SK-N-SH (cell line): ENCODE measurements at regions not wholly inside any gene's neighbourhood (a gene's known extent, or its start where the extent isn't known, plus 50 kb on each side); places are given as distances from the start of the nearest gene placed in this dataset.

ENCODE experiments used
- CTCF ChIA-PET: fragments of 300-600, 350-600 bp; formaldehyde crosslinking; extraction: SDS; loops from one replicate; lab custom pipeline; 2021; lab: Yijun Ruan, JAX
- POLR2A ChIA-PET: fragments of 350-600 bp; sonication (Branson Sonifier 250); formaldehyde crosslinking; extraction: SDS; loops from one replicate; lab custom pipeline; 2020; ENCODE audit warnings: antibody characterized with exemption, inconsistent platforms; lab: Yijun Ruan, JAX
- DNase-seq: peaks from one replicate; pipeline ENCODE4 v3.0.0; 2012
- H2AFZ ChIP-seq: fragments of 200-600 bp; sonication (generic); 2 replicates; pipeline ENCODE4 v1.8.1; 2016; ENCODE audit warnings: antibody characterized with exemption, mild to moderate bottlenecking, low read depth
- H3F3A ChIP-seq: fragments of 200-600 bp; sonication (generic); replicated peaks from 2 replicates; pipeline ENCODE3; 2016; ENCODE audit warnings: antibody characterized with exemption, mild to moderate bottlenecking; ENCODE audit not compliant: insufficient read depth
- H3K27ac ChIP-seq, 2 experiments: fragments of 200-500 bp in 1 of 2; fragments of 200-600 bp in 1 of 2; sonication (Bioruptor generic) in 1 of 2; sonication (generic), shearing (Covaris generic) in 1 of 2; 2 replicates each; pipeline versions ENCODE4 v1.5.1 to v1.6.1; 2014 to 2016; ENCODE audit warnings: low read depth in 2 of 2, inconsistent platforms in 1 of 2, low read length in 1 of 2, mild to moderate bottlenecking in 1 of 2, mixed read lengths in 1 of 2
- H3K27me3 ChIP-seq: fragments of 200-600 bp; sonication (generic), shearing (Covaris generic); 2 replicates; pipeline ENCODE4 v1.6.1; 2016; ENCODE audit warnings: mixed run types; ENCODE audit not compliant: insufficient read depth
- H3K36me3 ChIP-seq, 2 experiments: fragments of 200-500 bp in 1 of 2; fragments of 200-600 bp in 1 of 2; sonication (Bioruptor generic) in 1 of 2; sonication (generic) in 1 of 2; replicated peaks in 1 of 2; 2 replicates each; pipeline versions ENCODE3 to v1.5.1; 2014 to 2016; ENCODE audit warnings: low read length in 1 of 2, mild to moderate bottlenecking in 1 of 2; ENCODE audit not compliant: insufficient read depth in 2 of 2, control insufficient read depth in 1 of 2
- H3K4me1 ChIP-seq, 2 experiments: fragments of 200-500 bp in 1 of 2; fragments of 200-600 bp in 1 of 2; sonication (Bioruptor generic) in 1 of 2; sonication (generic), shearing (Covaris generic) in 1 of 2; 2 replicates each; pipeline versions ENCODE4 v1.5.1 to v1.6.1; 2014 to 2016; ENCODE audit warnings: low read depth in 1 of 2, low read length in 1 of 2, mixed run types in 1 of 2; ENCODE audit not compliant: insufficient read depth in 2 of 2, control insufficient read depth in 1 of 2
- H3K4me2 ChIP-seq: fragments of 200-600 bp; sonication (generic), shearing (Covaris generic); 2 replicates; pipeline ENCODE4 v1.6.1; 2017; ENCODE audit warnings: mixed run types
- H3K4me3 ChIP-seq, 2 experiments: fragments of 200-500 bp in 1 of 2; fragments of 200-600 bp in 1 of 2; sonication (Bioruptor generic) in 1 of 2; sonication (generic), shearing (Covaris generic) in 1 of 2; 2 replicates each; pipeline versions ENCODE4 v1.5.1 to v1.8.1; 2014 to 2016; ENCODE audit warnings: low read depth in 2 of 2, inconsistent platforms in 1 of 2, low read length in 1 of 2, mild to moderate bottlenecking in 1 of 2, mixed read lengths in 1 of 2, moderate library complexity in 1 of 2
- H3K79me2 ChIP-seq: fragments of 200-600 bp; sonication (generic); 2 replicates; pipeline ENCODE4 v1.8.1; 2017; ENCODE audit warnings: mild to moderate bottlenecking; ENCODE audit not compliant: insufficient read depth
- H3K9ac ChIP-seq: fragments of 200-600 bp; sonication (generic); 2 replicates; pipeline ENCODE4 v1.6.1; 2017; ENCODE audit warnings: mixed run types
- H3K9me2 ChIP-seq: fragments of 200-600 bp; sonication (generic); 2 replicates; pipeline ENCODE4 v1.6.1; 2017; ENCODE audit warnings: mixed run types
- H3K9me3 ChIP-seq: fragments of 200-600 bp; sonication (generic); 2 replicates; pipeline ENCODE4 v1.6.1; 2017; ENCODE audit warnings: mixed run types, mild to moderate bottlenecking, moderate library complexity
- H4K20me1 ChIP-seq: fragments of 200-600 bp; sonication (generic); 2 replicates; pipeline ENCODE4 v1.6.1; 2017; ENCODE audit warnings: mild to moderate bottlenecking, mixed run types; ENCODE audit not compliant: insufficient read depth
- CHD2 ChIP-seq: fragments of 150-350 bp; IDR thresholded peaks from 2 replicates; pipeline ENCODE4 v1.6.1; 2018; ENCODE audit warnings: low read length; ENCODE audit not compliant: partially characterized antibody
- ELF1 ChIP-seq: IDR thresholded peaks from 2 replicates; pipeline ENCODE4 v1.4.0; 2012
- EP300 ChIP-seq, 2 experiments: IDR thresholded peaks; 2 replicates each; pipeline versions ENCODE4 v1.4.0 to v1.6.1; 2012; ENCODE audit warnings: borderline replicate concordance in 1 of 2, low read depth in 1 of 2, low read length in 1 of 2
- EZH2phosphoT487 ChIP-seq: fragments of 200-600 bp; sonication (generic); IDR thresholded peaks from 2 replicates; pipeline ENCODE4 v1.6.1; 2017; ENCODE audit warnings: low read depth, mixed run types, mild to moderate bottlenecking, antibody characterized with exemption, moderate library complexity, borderline replicate concordance
- FOXJ3 ChIP-seq: sonication (generic); formaldehyde crosslinking; IDR thresholded peaks from 2 replicates; pipeline ENCODE4 v1.5.1; 2020; ENCODE audit warnings: mild to moderate bottlenecking, missing genetic modification reagents
- GATA2 ChIP-seq: sonication (generic); formaldehyde crosslinking; IDR thresholded peaks from 2 replicates; pipeline ENCODE4 v1.5.0; 2020; ENCODE audit warnings: mild to moderate bottlenecking, missing genetic modification reagents
- NRF1 ChIP-seq: IDR thresholded peaks from 2 replicates; pipeline ENCODE4 v1.6.1; 2012; ENCODE audit warnings: low read depth, mild to moderate bottlenecking, low read length
- RAD21 ChIP-seq: IDR thresholded peaks from 2 replicates; pipeline ENCODE4 v1.6.1; 2012; ENCODE audit warnings: mild to moderate bottlenecking, low read length
- RCOR1 ChIP-seq: fragments of 150-350 bp; IDR thresholded peaks from 2 replicates; pipeline ENCODE4 v1.6.1; 2017; ENCODE audit warnings: antibody characterized with exemption, low read length
- RXRA ChIP-seq: IDR thresholded peaks from 2 replicates; pipeline ENCODE4 v1.4.0; 2012; ENCODE audit warnings: low read depth, mild to moderate bottlenecking, borderline replicate concordance
- SIN3A ChIP-seq: IDR thresholded peaks from 2 replicates; pipeline ENCODE4 v1.6.1; 2012; ENCODE audit warnings: low read depth, mild to moderate bottlenecking, low read length, moderate library complexity, borderline replicate concordance
- SMC3 ChIP-seq: IDR thresholded peaks from 2 replicates; pipeline ENCODE4 v1.6.1; 2012; ENCODE audit warnings: low read depth, low read length, improper control_type of control experiment
- TCF12 ChIP-seq: IDR thresholded peaks from 2 replicates; pipeline ENCODE4 v1.4.0; 2012
- WGBS: methylation state at CpG from one replicate; pipeline ENCODE4 v1.1.6; 2017; ENCODE audit warnings: low lambda C conversion rate; 5-methylcytosine and 5-hydroxymethylcytosine counted together
- TF ChIP-seq, protein P1 (sequence below): IDR thresholded peaks from 2 replicates; pipeline ENCODE4 v1.4.0; 2012; ENCODE audit warnings: low read depth
- TF ChIP-seq, protein P2 (sequence below): fragments of 150-350 bp; IDR thresholded peaks from 2 replicates; pipeline ENCODE4 v1.6.1; 2017; ENCODE audit warnings: antibody characterized with exemption, low read length, low read depth, borderline replicate concordance
- TF ChIP-seq, protein P3 (sequence below): IDR thresholded peaks from 2 replicates; pipeline ENCODE4 v1.4.0; 2012; ENCODE audit warnings: low read depth, borderline replicate concordance
- TF ChIP-seq, protein P4 (sequence below): IDR thresholded peaks from 2 replicates; pipeline ENCODE4 v1.4.0; 2012; ENCODE audit warnings: low read depth, borderline replicate concordance
- TF ChIP-seq, protein P5 (sequence below): fragments of 200-600 bp; sonication (generic); IDR thresholded peaks from 2 replicates; pipeline ENCODE4 v1.6.1; 2017; ENCODE audit warnings: antibody characterized with exemption, mild to moderate bottlenecking, moderate library complexity
- TF ChIP-seq, protein P6 (sequence below): IDR thresholded peaks from 2 replicates; pipeline ENCODE4; 2012

DNA sequence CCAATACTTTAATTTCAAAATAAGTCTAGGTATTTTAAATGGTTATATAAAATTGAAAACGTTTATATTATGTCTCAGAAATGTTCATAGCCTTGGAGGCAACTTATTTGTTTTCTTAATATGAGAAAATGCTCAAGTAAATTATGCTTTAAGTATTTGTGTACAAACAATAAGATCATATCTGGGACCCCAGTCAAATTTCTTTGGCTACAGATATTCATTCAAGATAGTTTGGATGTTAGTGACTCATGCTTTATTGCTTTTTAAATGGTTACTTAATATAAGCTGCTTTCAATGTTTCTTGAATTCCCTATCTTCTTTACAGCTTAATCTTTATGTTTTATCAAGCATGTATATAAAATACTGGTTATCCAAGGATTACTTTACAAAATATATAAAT, 291.3 kb downstream of the KCNC2 start:
- Histone ChIP-seq H3K9ac (no peak overlapping the region), H3F3A (no peaks in the 10 kb centered on the region), H4K20me1 (no peaks in the 10 kb centered on the region), H3K9me3 (no peaks in the 10 kb centered on the region), H3K27ac (no peak overlapping the region), H3K27me3 (no peaks in the 10 kb centered on the region), H3K4me3 (no peak overlapping the region), H2AFZ (no peak overlapping the region), H3K36me3 (no peaks in the 10 kb centered on the region), H3K4me2 (no peak overlapping the region), H3K79me2 (no peaks in the 10 kb centered on the region), H3K9me2 (no peaks in the 10 kb centered on the region), H3K4me1 (no peaks in the 10 kb centered on the region)
- TF ChIP-seq RXRA = no peak
- TF ChIP-seq, protein P1, sequence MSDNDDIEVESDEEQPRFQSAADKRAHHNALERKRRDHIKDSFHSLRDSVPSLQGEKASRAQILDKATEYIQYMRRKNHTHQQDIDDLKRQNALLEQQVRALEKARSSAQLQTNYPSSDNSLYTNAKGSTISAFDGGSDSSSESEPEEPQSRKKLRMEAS = no peak
- no peak for TF ChIP-seq RAD21
- TF ChIP-seq EP300 (IDR thresholded peaks at IDR 0.05; ENCODE audit: borderline replicate concordance in 1 of 2, low read depth in 1 of 2, low read length in 1 of 2) = no peak
- TF ChIP-seq, protein P2, sequence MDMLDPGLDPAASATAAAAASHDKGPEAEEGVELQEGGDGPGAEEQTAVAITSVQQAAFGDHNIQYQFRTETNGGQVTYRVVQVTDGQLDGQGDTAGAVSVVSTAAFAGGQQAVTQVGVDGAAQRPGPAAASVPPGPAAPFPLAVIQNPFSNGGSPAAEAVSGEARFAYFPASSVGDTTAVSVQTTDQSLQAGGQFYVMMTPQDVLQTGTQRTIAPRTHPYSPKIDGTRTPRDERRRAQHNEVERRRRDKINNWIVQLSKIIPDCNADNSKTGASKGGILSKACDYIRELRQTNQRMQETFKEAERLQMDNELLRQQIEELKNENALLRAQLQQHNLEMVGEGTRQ = no peak
- TF ChIP-seq, protein P3, sequence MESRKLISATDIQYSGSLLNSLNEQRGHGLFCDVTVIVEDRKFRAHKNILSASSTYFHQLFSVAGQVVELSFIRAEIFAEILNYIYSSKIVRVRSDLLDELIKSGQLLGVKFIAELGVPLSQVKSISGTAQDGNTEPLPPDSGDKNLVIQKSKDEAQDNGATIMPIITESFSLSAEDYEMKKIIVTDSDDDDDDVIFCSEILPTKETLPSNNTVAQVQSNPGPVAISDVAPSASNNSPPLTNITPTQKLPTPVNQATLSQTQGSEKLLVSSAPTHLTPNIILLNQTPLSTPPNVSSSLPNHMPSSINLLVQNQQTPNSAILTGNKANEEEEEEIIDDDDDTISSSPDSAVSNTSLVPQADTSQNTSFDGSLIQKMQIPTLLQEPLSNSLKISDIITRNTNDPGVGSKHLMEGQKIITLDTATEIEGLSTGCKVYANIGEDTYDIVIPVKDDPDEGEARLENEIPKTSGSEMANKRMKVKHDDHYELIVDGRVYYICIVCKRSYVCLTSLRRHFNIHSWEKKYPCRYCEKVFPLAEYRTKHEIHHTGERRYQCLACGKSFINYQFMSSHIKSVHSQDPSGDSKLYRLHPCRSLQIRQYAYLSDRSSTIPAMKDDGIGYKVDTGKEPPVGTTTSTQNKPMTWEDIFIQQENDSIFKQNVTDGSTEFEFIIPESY = no peak
- TF ChIP-seq RCOR1 = no peak
- no peak for TF ChIP-seq NRF1
- no peak for TF ChIP-seq SMC3
- no peak for TF ChIP-seq EZH2phosphoT487
- TF ChIP-seq, protein P4, sequence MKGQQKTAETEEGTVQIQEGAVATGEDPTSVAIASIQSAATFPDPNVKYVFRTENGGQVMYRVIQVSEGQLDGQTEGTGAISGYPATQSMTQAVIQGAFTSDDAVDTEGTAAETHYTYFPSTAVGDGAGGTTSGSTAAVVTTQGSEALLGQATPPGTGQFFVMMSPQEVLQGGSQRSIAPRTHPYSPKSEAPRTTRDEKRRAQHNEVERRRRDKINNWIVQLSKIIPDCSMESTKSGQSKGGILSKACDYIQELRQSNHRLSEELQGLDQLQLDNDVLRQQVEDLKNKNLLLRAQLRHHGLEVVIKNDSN = no peak
- DNase-seq = no peak
- POLR2A ChIA-PET = no interaction called here
- CTCF ChIA-PET = interaction anchor here (1.2 kb wide), 1 partner anchor 12 kb away, joined by 4 read pairs; no protein-coding TSS in a partner anchor
- WGBS = 2% methylated on average over 1 of the region's 1 CpG

DNA sequence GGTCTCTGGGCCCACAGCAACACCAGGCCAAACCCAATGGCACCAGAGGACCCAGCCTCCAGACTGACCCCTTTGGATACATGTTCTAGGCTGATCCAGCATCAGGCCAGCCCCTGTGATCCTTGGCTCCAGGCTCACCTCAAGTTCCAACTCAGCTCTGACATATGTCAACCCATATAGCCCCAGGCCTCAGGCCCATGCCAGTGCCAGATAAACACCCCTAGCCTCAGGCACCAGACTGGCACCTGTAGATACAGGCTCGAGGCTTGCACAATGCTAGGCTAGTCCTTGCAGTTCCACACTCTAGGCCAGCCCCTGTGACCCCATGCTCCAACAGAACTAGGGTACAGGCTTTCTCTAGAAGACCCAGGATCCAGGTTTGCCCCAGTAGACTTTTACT, 287.5 kb downstream of the KCNC2 start:
- Histone ChIP-seq H4K20me1 (no peaks in the 10 kb centered on the region), H3K9me3 (no peaks in the 10 kb centered on the region), H3F3A (no peaks in the 10 kb centered on the region), H3K4me1 (no peaks in the 10 kb centered on the region), H3K27me3 (no peaks in the 10 kb centered on the region), H3K27ac (no peak overlapping the region), H3K9me2 (no peaks in the 10 kb centered on the region), H3K4me2 (no peak overlapping the region), H3K79me2 (no peaks in the 10 kb centered on the region), H3K36me3 (no peaks in the 10 kb centered on the region), H2AFZ (no peak overlapping the region), H3K9ac (no peak overlapping the region), H3K4me3 (no peak overlapping the region)
- CTCF ChIA-PET = no interaction called here
- POLR2A ChIA-PET = no interaction called here
- WGBS = 0% methylated on average over 1 of the region's 1 CpG
- DNase-seq = no peak
- TF ChIP-seq, protein P5, sequence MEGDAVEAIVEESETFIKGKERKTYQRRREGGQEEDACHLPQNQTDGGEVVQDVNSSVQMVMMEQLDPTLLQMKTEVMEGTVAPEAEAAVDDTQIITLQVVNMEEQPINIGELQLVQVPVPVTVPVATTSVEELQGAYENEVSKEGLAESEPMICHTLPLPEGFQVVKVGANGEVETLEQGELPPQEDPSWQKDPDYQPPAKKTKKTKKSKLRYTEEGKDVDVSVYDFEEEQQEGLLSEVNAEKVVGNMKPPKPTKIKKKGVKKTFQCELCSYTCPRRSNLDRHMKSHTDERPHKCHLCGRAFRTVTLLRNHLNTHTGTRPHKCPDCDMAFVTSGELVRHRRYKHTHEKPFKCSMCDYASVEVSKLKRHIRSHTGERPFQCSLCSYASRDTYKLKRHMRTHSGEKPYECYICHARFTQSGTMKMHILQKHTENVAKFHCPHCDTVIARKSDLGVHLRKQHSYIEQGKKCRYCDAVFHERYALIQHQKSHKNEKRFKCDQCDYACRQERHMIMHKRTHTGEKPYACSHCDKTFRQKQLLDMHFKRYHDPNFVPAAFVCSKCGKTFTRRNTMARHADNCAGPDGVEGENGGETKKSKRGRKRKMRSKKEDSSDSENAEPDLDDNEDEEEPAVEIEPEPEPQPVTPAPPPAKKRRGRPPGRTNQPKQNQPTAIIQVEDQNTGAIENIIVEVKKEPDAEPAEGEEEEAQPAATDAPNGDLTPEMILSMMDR = no peak
- TF ChIP-seq, protein P3 = no peak
- TF ChIP-seq ELF1 (no peak), RCOR1 (no peak), TCF12 (no peak), SIN3A (no peak), GATA2 (no peak), FOXJ3 (CRISPR knock-in tag) (no peak), CHD2 (no peak)
- TF ChIP-seq, protein P6, sequence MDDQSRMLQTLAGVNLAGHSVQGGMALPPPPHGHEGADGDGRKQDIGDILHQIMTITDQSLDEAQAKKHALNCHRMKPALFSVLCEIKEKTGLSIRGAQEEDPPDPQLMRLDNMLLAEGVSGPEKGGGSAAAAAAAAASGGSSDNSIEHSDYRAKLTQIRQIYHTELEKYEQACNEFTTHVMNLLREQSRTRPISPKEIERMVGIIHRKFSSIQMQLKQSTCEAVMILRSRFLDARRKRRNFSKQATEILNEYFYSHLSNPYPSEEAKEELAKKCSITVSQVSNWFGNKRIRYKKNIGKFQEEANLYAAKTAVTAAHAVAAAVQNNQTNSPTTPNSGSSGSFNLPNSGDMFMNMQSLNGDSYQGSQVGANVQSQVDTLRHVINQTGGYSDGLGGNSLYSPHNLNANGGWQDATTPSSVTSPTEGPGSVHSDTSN = no peak
- TF ChIP-seq, protein P1 = no peak
